Thymus (tissue), 11 donors: ENCODE measurements at regions not wholly inside any gene's neighbourhood (a gene's known extent, or its start where the extent isn't known, plus 50 kb on each side); places are given as distances from the start of the nearest gene placed in this dataset.
"Not testable (repeated sequence)": the region's sequence is repeated elsewhere in the genome, so short reads cannot be mapped to it uniquely, and the experiment has no call there.

ENCODE experiments used
- DNase-seq, 9 donors: peaks; one replicate each; pipeline ENCODE4 v3.0.0-alpha.2; 2013; ENCODE audit warnings: low spot score in 9 of 9, low read depth in 6 of 9, missing footprints in 1 of 9
- H3K27ac ChIP-seq, 2 donors: one replicate each; pipeline ENCODE4 v1.5.1; 2013; ENCODE audit warnings: control low read depth in 1 of 2, low read depth in 1 of 2, low read length in 1 of 2, mild to moderate bottlenecking in 1 of 2, moderate library complexity in 1 of 2
- H3K27me3 ChIP-seq, 2 donors: one replicate each; pipeline ENCODE4 v1.5.1; 2013; ENCODE audit warnings: low read length in 1 of 2; ENCODE audit not compliant: control insufficient read depth in 2 of 2, insufficient read depth in 1 of 2
- H3K36me3 ChIP-seq, 2 donors: one replicate each; pipeline ENCODE4 v1.5.1; 2013; ENCODE audit warnings: low read length in 1 of 2, mild to moderate bottlenecking in 1 of 2, moderate library complexity in 1 of 2; ENCODE audit not compliant: control insufficient read depth in 2 of 2, insufficient read depth in 2 of 2
- H3K4me1 ChIP-seq, 2 donors: one replicate each; pipeline ENCODE4 v1.5.1; 2013; ENCODE audit warnings: low read length in 2 of 2; ENCODE audit not compliant: control insufficient read depth in 2 of 2, insufficient read depth in 2 of 2
- H3K4me3 ChIP-seq, 2 donors: one replicate each; pipeline ENCODE4 v1.5.1; 2013; ENCODE audit warnings: low read length in 2 of 2, control low read depth in 1 of 2, mild to moderate bottlenecking in 1 of 2
- H3K9me3 ChIP-seq, 2 donors: one replicate each; pipeline ENCODE4 v1.5.1; 2013; ENCODE audit warnings: low read length in 1 of 2, mild to moderate bottlenecking in 1 of 2; ENCODE audit not compliant: control insufficient read depth in 2 of 2, insufficient read depth in 1 of 2
- WGBS: extraction: QIAGEN DNeasy Blood & Tissue Kit; methylation state at CpG from one replicate; pipeline ENCODE4 v1.1.7; 2013; 5-methylcytosine and 5-hydroxymethylcytosine counted together
- donor health status: healthy.

DNA sequence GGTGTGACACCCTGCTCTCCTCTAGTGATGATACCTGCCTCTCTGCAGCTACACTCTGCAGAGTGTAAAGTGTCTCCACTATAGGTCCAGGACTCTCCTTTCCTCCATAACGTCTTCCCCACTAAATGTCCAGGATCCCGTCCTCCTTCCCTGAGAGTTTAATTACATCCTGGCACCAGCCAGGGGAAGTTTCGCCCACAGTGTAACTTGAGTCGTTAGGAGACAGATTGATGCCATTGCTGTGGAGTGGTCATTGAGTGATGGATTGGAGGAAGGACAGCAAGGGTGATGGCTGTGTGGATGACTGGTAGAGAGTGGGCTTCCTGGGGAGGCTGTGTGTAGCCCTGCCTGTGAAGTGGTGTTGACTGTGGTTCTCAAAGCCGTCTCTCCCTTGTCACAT, 84.0 kb upstream of the TMEM132D start:
- DNase-seq, result no peak
- Histone ChIP-seq H3K9me3 (no peaks in the 10 kb centered on the region), H3K27ac (no peak overlapping the region), H3K27me3 (no peaks in the 10 kb centered on the region), H3K4me1 (no peaks in the 10 kb centered on the region), H3K4me3 (no peak overlapping the region), H3K36me3 (no peaks in the 10 kb centered on the region)
- WGBS, result 43% methylated on average over 5 of the region's 5 CpGs

DNA sequence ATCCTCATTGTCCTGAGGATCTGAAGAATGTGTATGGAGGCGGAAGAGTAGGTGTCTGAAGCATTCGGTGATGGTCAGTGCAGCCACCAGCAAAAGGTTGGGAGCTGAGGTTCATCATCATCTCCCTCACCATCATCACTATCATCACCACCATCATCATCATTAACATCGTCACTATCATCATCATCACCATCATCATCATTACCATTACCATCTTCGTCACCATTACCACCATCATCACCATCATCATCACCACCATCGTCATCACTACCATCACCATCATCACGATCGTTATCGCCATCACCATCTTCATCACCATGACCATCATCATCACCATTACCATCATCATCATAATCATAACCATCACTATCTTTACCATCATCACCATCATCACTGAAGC, 90.8 kb upstream of the TMEM132D start:
- 95% methylated on average over 8 of the region's 8 CpGs for WGBS
- no peaks in the 10 kb centered on the region for H3K36me3 ChIP-seq
- H3K9me3 ChIP-seq, result no peaks in the 10 kb centered on the region
- no peak overlapping the region for H3K27ac ChIP-seq
- no peak for DNase-seq
- H3K4me3 ChIP-seq, result no peak overlapping the region
- H3K27me3 ChIP-seq, result no peaks in the 10 kb centered on the region
- H3K4me1 ChIP-seq, result no peaks in the 10 kb centered on the region

- no peak overlapping the region for H3K4me3 ChIP-seq
These were observed 93.4 kb upstream of the TMEM132D start for GRCh38 chr12:129997239-129997638.

DNA sequence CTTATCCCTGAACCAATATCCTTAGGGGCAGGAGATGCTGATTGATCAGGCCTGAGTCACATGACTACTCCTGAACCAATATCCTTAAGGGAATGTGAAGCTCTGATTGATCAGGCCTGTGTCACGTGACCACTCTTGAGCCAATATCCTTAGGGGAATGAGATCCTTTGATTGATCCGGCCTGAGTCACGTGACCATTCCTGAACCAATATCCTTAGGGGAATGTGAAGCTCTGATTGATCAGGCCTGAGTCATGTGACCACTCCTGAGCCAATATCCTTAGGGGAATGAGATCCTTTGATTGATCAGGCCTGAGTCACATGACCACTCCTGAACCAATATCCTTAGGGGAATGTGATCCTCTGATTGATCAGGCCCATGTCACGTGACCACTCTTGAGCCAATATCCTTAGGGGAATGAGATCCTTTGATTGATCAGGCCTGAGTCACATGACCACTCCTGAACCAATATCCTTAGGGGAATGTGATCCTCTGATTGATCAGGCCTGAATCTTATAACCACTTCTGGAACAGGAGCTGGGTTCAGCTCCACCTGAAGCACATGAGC, 100.6 kb upstream of the TMEM132D start:
- not testable (repeated sequence) for H3K36me3 ChIP-seq, H3K27me3 ChIP-seq, H3K4me1 ChIP-seq, H3K27ac ChIP-seq, DNase-seq, H3K4me3 ChIP-seq, H3K9me3 ChIP-seq
- 90% methylated on average over 4 of the region's 4 CpGs for WGBS

More at GRCh38 chr12:129997239-129997638, 93.4 kb upstream of the TMEM132D start:
- Histone ChIP-seq H3K4me1 (no peaks in the 10 kb centered on the region), H3K27me3 (no peaks in the 10 kb centered on the region), H3K9me3 (no peaks in the 10 kb centered on the region), H3K36me3 (no peaks in the 10 kb centered on the region), H3K27ac (no peak overlapping the region)
- WGBS, result 40% methylated on average over 5 of the region's 5 CpGs
- DNase-seq, result no peak

GRCh38 chr12:130007771-130008170, 103.9 kb upstream of the TMEM132D start:
- WGBS, result 95% methylated on average over 15 of the region's 15 CpGs
- no peaks in the 10 kb centered on the region for H3K9me3 ChIP-seq
- no peaks in the 10 kb centered on the region for H3K4me1 ChIP-seq
- DNase-seq, result no peak
- no peak overlapping the region for H3K27ac ChIP-seq
- H3K36me3 ChIP-seq, result no peaks in the 10 kb centered on the region
- no peaks in the 10 kb centered on the region for H3K27me3 ChIP-seq
- H3K4me3 ChIP-seq, result no peak overlapping the region

GRCh38 chr12:130008241-130008640, 104.4 kb upstream of the TMEM132D start:
- H3K4me3 ChIP-seq, result no peak overlapping the region
- no peaks in the 10 kb centered on the region for H3K9me3 ChIP-seq
- 56% methylated on average over 10 of the region's 10 CpGs for WGBS
- no peak for DNase-seq
- no peak overlapping the region for H3K27ac ChIP-seq
- H3K4me1 ChIP-seq, result no peaks in the 10 kb centered on the region
- H3K36me3 ChIP-seq, result no peaks in the 10 kb centered on the region
- no peaks in the 10 kb centered on the region for H3K27me3 ChIP-seq

- no peaks in the 10 kb centered on the region for H3K4me1 ChIP-seq
- DNase-seq, result no peak
- H3K9me3 ChIP-seq, result no peaks in the 10 kb centered on the region
- H3K36me3 ChIP-seq, result no peaks in the 10 kb centered on the region
- 93% methylated on average over 16 of the region's 16 CpGs for WGBS
- peaks cover 0 to 8% of the 10 kb centered on the region in 2 donors for H3K27me3 ChIP-seq
- no peak overlapping the region for H3K4me3 ChIP-seq
- H3K27ac ChIP-seq, result no peak overlapping the region
These were observed 106.1 kb upstream of the TMEM132D start for GRCh38 chr12:130009961-130010360.

GRCh38 chr12:130011611-130012385, 108.0 kb upstream of the TMEM132D start:
- no peak for DNase-seq
- Histone ChIP-seq H3K4me1 (no peaks in the 10 kb centered on the region), H3K9me3 (no peaks in the 10 kb centered on the region), H3K27me3 (peaks cover 0 to 8% of the 10 kb centered on the region in 2 donors), H3K36me3 (no peaks in the 10 kb centered on the region), H3K4me3 (no peak overlapping the region), H3K27ac (no peak overlapping the region)
- WGBS, result 75% methylated on average over 13 of the region's 13 CpGs

- peaks cover 0 to 8% of the 10 kb centered on the region in 2 donors for H3K27me3 ChIP-seq
- no peaks in the 10 kb centered on the region for H3K4me1 ChIP-seq
- no peaks in the 10 kb centered on the region for H3K36me3 ChIP-seq
- H3K4me3 ChIP-seq, result no peak overlapping the region
- no peaks in the 10 kb centered on the region for H3K9me3 ChIP-seq
- WGBS, result 18% methylated on average over 36 of the region's 36 CpGs
- peak in 5 of 9 donors; percentile 4 to 48 (median 26) for DNase-seq
- no peak overlapping the region for H3K27ac ChIP-seq
These were observed 110.1 kb upstream of the TMEM132D start for GRCh38 chr12:130013771-130014484.
